K562 (cell line): ENCODE measurements at regions not wholly inside any gene's neighbourhood (a gene's known extent, or its start where the extent isn't known, plus 50 kb on each side); places are given as distances from the start of the nearest gene placed in this dataset.

Experiments
- ATAC-seq: fragments of 200-7000 bp; cut with Tn5 transposase; 3 replicates; pipeline ENCODE4 v1.9.1; 2020; ENCODE audit warnings: moderate library complexity
- BruUV-seq: library from RNA; stranded (reverse); fragments of 400-500 nt; replicated peaks from 2 replicates; lab custom pipeline; 2021; lab: Mats Ljungman, UMichigan
- CTCF ChIA-PET: fragments of 300-600 bp; formaldehyde crosslinking; extraction: SDS; loops from one replicate; lab custom pipeline; 2021; ENCODE audit warnings: low intra/inter-chr PET ratio; lab: Yijun Ruan, JAX
- POLR2A ChIA-PET: fragments of 300-600, 350-650 bp; sonication (Branson Sonifier 250); formaldehyde crosslinking; extraction: SDS; loops from one replicate; lab custom pipeline; 2021; ENCODE audit warnings: antibody characterized with exemption, inconsistent platforms; lab: Yijun Ruan, JAX
- DNase-seq, 4 experiments: peaks; one replicate each; pipeline versions ENCODE4 v3.0.0 to v3.0.0-alpha.2; 2011 to 2018; ENCODE audit warnings: low spot score in 3 of 4, mixed read lengths in 3 of 4; ENCODE audit errors: extremely low read depth in 1 of 4
- FAIRE-seq: peaks from 2 replicates; lab custom pipeline; 2011; peaks lifted over from hg19 to GRCh38; lab: Jason Lieb, UNC
- H2AFZ ChIP-seq: 2 replicates; pipeline ENCODE4 v1.6.0; 2011; ENCODE audit warnings: low read depth, low read length, control low read depth, inconsistent platforms
- H3K27ac ChIP-seq: fragments of 200-600 bp; 3 replicates; pipeline ENCODE4 v1.8.0; 2011; ENCODE audit warnings: low read depth, mild to moderate bottlenecking, control low read depth, inconsistent platforms, low read length, moderate library complexity, mixed read lengths; ENCODE audit errors: extremely low read depth
- H3K27me3 ChIP-seq, 2 experiments: fragments of 300-600 bp in 1 of 2; 2 replicates in 1 of 2; 3 replicates in 1 of 2; pipeline versions ENCODE4 v1.6.0 to v1.8.0; 2011; ENCODE audit warnings: inconsistent platforms in 2 of 2, low read length in 2 of 2, mild to moderate bottlenecking in 1 of 2, mixed read lengths in 1 of 2, moderate library complexity in 1 of 2; ENCODE audit not compliant: control insufficient read depth in 2 of 2, insufficient read depth in 2 of 2
- H3K36me3 ChIP-seq: fragments of 300-600 bp; 3 replicates; pipeline ENCODE4 v1.8.0; 2011; ENCODE audit warnings: mild to moderate bottlenecking, low read length, inconsistent platforms; ENCODE audit not compliant: control insufficient read depth, insufficient read depth
- H3K4me1 ChIP-seq, 2 experiments: fragments of 200-600 bp in 1 of 2; replicated peaks in 1 of 2; 2 replicates in 1 of 2; 3 replicates in 1 of 2; pipeline versions ENCODE4 v1.5.1 to v1.8.0; 2011; ENCODE audit warnings: inconsistent platforms in 2 of 2, low read length in 2 of 2, mild to moderate bottlenecking in 1 of 2, mixed read lengths in 1 of 2, moderate library complexity in 1 of 2; ENCODE audit not compliant: control insufficient read depth in 2 of 2, insufficient read depth in 2 of 2
- H3K4me2 ChIP-seq: 2 replicates; pipeline ENCODE4 v1.6.1; 2011; ENCODE audit warnings: low read length, control low read depth, inconsistent platforms, mixed read lengths; ENCODE audit not compliant: insufficient read depth
- H3K4me3 ChIP-seq: fragments of 200-600 bp; sonication (generic), shearing (Covaris generic); 2 replicates; pipeline ENCODE4 v1.5.1; 2016; ENCODE audit warnings: control low read depth, inconsistent platforms
- H3K79me2 ChIP-seq: fragments of 200-600 bp; 3 replicates; pipeline ENCODE4 v1.8.0; 2011; ENCODE audit warnings: low read length, inconsistent platforms; ENCODE audit not compliant: control insufficient read depth, insufficient read depth
- H3K9ac ChIP-seq, 2 experiments: 2 replicates each; pipeline versions ENCODE4 v1.6.0 to v1.6.1; 2011; ENCODE audit warnings: low read depth in 2 of 2, low read length in 2 of 2, control low read depth in 1 of 2, inconsistent platforms in 1 of 2, mild to moderate bottlenecking in 1 of 2, mixed read lengths in 1 of 2; ENCODE audit not compliant: insufficient read depth in 1 of 2
- H3K9me1 ChIP-seq: one replicate; pipeline ENCODE4 v1.6.0; 2011; ENCODE audit warnings: inconsistent platforms, mild to moderate bottlenecking, low read length, moderate library complexity; ENCODE audit not compliant: control insufficient read depth, insufficient read depth
- H3K9me3 ChIP-seq: replicated peaks from 2 replicates; pipeline ENCODE4 v1.5.1; 2011; ENCODE audit warnings: low read depth, low read length, inconsistent platforms; ENCODE audit not compliant: control insufficient read depth, insufficient read depth
- H4K20me1 ChIP-seq: replicated peaks from 2 replicates; pipeline ENCODE4 v1.6.1; 2011; ENCODE audit warnings: low read length, inconsistent platforms, mixed read lengths; ENCODE audit not compliant: control insufficient read depth, insufficient read depth
- BMI1 ChIP-seq: fragments of 150-350 bp; IDR thresholded peaks from 2 replicates; pipeline ENCODE4 v1.6.1; 2014; ENCODE audit warnings: low read length
- KHSRP ChIP-seq: fragments of 450-650 bp; IDR thresholded peaks from 2 replicates; pipeline ENCODE4 v1.6.1; 2017
- MLLT1 ChIP-seq, 2 experiments: fragments of 450-650 bp; IDR thresholded peaks; 2 replicates each; pipeline ENCODE4 v1.6.1; 2016
- POLR2AphosphoS2 ChIP-seq: IDR thresholded peaks from 2 replicates; pipeline ENCODE4 v1.6.1; 2012; ENCODE audit warnings: low read length, improper control_type of control experiment
- RBM39 ChIP-seq: fragments of 200-400 bp; formaldehyde crosslinking; optimal IDR thresholded peaks from 2 replicates; pipeline ENCODE3; 2018; ENCODE audit warnings: low read depth, low read length
- ZNF121 ChIP-seq: sonication (generic); formaldehyde crosslinking; conservative IDR thresholded peaks from 2 replicates; pipeline ENCODE4 v1.8.0; 2022; ENCODE audit warnings: missing genetic modification reagents
- ZNF347 ChIP-seq: fragments of 450-650 bp; formaldehyde crosslinking; IDR thresholded peaks from 2 replicates; pipeline ENCODE4 v1.4.0; 2020; ENCODE audit warnings: low read depth, mild to moderate bottlenecking, moderate library complexity
- WGBS: fragments of 100-300 bp; shearing (Covaris generic); methylation state at CpG from one replicate; pipeline ENCODE4 v1.1.6; 2016; ENCODE audit warnings: low coverage, mixed read lengths; ENCODE audit not compliant: insufficient coverage; ENCODE audit errors: missing lambda C conversion rate; 5-methylcytosine and 5-hydroxymethylcytosine counted together
- in situ Hi-C: fragments of 300-500 bp; cut with MboI; formaldehyde crosslinking; loops from 4 replicates; pipeline ENCODE4 v1.15.0; 2018; ENCODE audit warnings: inconsistent platforms, mixed read lengths
- intact Hi-C: fragments of 100-400 bp; cut with micrococcal nuclease; formaldehyde crosslinking; loops from 2 replicates; pipeline ENCODE4 v1.14.2; 2022
- TF ChIP-seq, protein P1 (sequence below): fragments of 250-450 bp; sonication (Bioruptor Pico); IDR thresholded peaks from 2 replicates; pipeline ENCODE4 v1.8.0; 2021; ENCODE audit warnings: mild to moderate bottlenecking, moderate library complexity

- H3K27ac ChIP-seq: no peak overlapping the region
- H2AFZ ChIP-seq: no peak overlapping the region
- no peaks in the 10 kb centered on the region for H3K36me3 ChIP-seq
- no peaks in the 10 kb centered on the region for H3K9me1 ChIP-seq
- FAIRE-seq: no peak
- no peaks in the 10 kb centered on the region for H3K27me3 ChIP-seq
- intact Hi-C loops (no loop called here), in situ Hi-C loops (no loop called here)
- ATAC-seq: no peak
- no peaks in the 10 kb centered on the region for H3K9me3 ChIP-seq
- no peak overlapping the region for H3K4me2 ChIP-seq
- H3K9ac ChIP-seq: no peak overlapping the region
- H3K79me2 ChIP-seq: no peaks in the 10 kb centered on the region
- H3K4me3 ChIP-seq: no peak overlapping the region
- no peak for TF ChIP-seq ZNF347 (CRISPR knock-in tag)
- TF ChIP-seq POLR2AphosphoS2: no peak
- TF ChIP-seq, protein P1, sequence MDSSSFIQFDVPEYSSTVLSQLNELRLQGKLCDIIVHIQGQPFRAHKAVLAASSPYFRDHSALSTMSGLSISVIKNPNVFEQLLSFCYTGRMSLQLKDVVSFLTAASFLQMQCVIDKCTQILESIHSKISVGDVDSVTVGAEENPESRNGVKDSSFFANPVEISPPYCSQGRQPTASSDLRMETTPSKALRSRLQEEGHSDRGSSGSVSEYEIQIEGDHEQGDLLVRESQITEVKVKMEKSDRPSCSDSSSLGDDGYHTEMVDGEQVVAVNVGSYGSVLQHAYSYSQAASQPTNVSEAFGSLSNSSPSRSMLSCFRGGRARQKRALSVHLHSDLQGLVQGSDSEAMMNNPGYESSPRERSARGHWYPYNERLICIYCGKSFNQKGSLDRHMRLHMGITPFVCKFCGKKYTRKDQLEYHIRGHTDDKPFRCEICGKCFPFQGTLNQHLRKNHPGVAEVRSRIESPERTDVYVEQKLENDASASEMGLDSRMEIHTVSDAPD (CRISPR knock-in tag): no peak
- no peak for TF ChIP-seq KHSRP
- TF ChIP-seq RBM39: no peak
- TF ChIP-seq BMI1: no peak
- TF ChIP-seq ZNF121: no peak
- ChIA-PET CTCF (no interaction called here), POLR2A (no interaction called here)
- no peak for DNase-seq
- 0% methylated on average over 1 of the region's 1 CpG for WGBS
- H3K4me1 ChIP-seq: no peaks in the 10 kb centered on the region
- no TSS peak for BruUV-seq
- H4K20me1 ChIP-seq: no peaks in the 10 kb centered on the region
These were observed 211.0 kb upstream of the ADGRL3 start for GRCh38 chr4:60989141-60989540.

DNA sequence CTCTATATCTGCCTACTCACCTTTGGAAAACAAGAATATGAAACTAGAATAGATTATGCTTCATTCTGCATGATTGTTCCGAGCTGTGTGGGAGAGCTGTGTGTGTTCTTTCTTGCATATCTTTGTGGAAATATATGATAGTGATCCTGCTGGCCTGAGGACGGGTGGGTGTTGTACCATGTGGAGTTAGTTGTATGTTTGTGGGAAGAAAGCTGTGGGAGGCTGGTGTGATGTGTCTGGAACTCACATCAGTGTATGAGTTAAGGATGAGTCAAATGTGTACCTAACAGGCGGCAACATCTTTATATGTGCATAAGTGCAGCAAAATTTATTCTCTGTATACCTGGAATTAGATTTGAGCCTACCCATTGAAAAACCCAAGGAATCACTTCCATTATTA is 208.1 kb upstream of the ADGRL3 start:
- no peaks in the 10 kb centered on the region for H3K9me3 ChIP-seq
- H4K20me1 ChIP-seq: no peaks in the 10 kb centered on the region
- H3K4me3 ChIP-seq: no peak overlapping the region
- FAIRE-seq: no peak
- 0% methylated on average over 3 of the region's 3 CpGs for WGBS
- no peaks in the 10 kb centered on the region for H3K36me3 ChIP-seq
- DNase-seq: no peak
- no peak overlapping the region for H2AFZ ChIP-seq
- no TSS peak for BruUV-seq
- in situ Hi-C loops: no loop called here
- no peak overlapping the region for H3K4me2 ChIP-seq
- CTCF ChIA-PET: no interaction called here
- intact Hi-C loops: no loop called here
- H3K9ac ChIP-seq: no peak overlapping the region
- no peak overlapping the region for H3K27ac ChIP-seq
- H3K4me1 ChIP-seq: no peaks in the 10 kb centered on the region
- H3K79me2 ChIP-seq: no peaks in the 10 kb centered on the region
- H3K27me3 ChIP-seq: no peaks in the 10 kb centered on the region
- no peak for ATAC-seq
- POLR2A ChIA-PET: no interaction called here
- no peaks in the 10 kb centered on the region for H3K9me1 ChIP-seq
- no peak for TF ChIP-seq MLLT1 (IDR thresholded peaks at IDR 0.05)
